ENCODE measurements at regions not wholly inside any gene's neighbourhood (a gene's known extent, or its start where the extent isn't known, plus 50 kb on each side); places are given as distances from the start of the nearest gene placed in this dataset.

GRCh38 chr14:101616202-101616601 is 54.9 kb downstream of the DIO3 start:
- no peak for DNase-seq (ENCODE audit: low read depth)
- no peak overlapping the region for H3K4me3 ChIP-seq (ENCODE audit: low read length)

GRCh38 chr14:101619484-101619883 is 58.2 kb downstream of the DIO3 start:
- no peak for DNase-seq (ENCODE audit: low read depth)
- no peak overlapping the region for H3K4me3 ChIP-seq (ENCODE audit: low read length)
- no peak for TF ChIP-seq CTCF (conservative IDR thresholded peaks at IDR 0.05; ENCODE audit: low read length)

More at GRCh38 chr14:101616202-101616601, 54.9 kb downstream of the DIO3 start:
- no peak for TF ChIP-seq CTCF (conservative IDR thresholded peaks at IDR 0.05; ENCODE audit: low read length)

- TF ChIP-seq CTCF (conservative IDR thresholded peaks at IDR 0.05; ENCODE audit: low read length): no peak
- H3K4me3 ChIP-seq (ENCODE audit: low read length): no peak overlapping the region
- DNase-seq (ENCODE audit: low read depth): no peak
These were observed 58.9 kb downstream of the DIO3 start for GRCh38 chr14:101620031-101620788.

DNA sequence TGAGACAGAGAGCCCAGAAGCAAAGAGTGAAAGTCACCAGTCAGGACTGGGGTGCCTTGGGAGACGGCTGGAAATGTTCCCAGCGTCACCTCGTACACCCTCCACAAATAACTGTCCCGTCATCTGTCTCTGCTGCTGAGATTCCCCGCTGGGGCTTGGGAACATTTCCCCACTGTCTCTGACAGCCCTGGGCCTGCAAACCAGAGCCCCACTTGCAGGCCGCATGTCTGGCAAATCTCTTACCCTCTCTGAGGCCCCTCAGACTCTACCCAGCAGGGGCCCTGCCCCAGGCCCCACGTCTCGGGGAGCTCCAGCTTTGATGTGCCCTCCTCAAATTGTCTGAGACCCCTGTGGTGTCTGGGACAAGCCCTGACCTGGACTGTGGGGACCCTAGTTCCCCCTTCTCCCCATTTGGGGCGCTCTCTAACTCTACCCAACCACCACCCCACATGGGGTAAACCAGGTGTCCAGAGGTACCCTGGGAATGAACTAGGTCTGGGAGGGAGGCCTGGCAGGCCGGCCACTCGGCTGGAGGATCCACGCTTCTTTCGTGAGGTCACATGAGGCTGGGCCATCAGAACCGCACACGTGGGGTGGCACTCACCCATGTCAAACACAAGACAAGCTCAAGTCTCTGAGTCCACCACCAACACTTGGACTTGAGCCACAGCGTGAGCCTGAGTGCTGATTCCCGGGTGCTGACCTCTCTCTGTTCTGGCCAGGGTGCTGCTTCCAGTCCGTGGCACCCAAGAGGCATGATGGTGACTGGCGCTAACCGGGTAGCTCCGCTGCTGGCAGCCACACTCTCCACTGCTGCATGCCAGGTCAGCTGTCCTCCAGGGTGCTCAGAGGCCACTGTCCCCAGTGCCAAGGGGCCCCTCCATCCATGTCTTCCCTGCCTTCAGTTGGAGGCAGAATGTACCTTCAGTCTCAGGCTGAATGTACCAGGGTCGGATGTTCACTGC is 59.8 kb downstream of the DIO3 start:
- DNase-seq (ENCODE audit: low read depth): no peak
- H3K4me3 ChIP-seq (ENCODE audit: low read length): no peak overlapping the region
- TF ChIP-seq CTCF (conservative IDR thresholded peaks at IDR 0.05; ENCODE audit: low read length): no peak

- TF ChIP-seq CTCF (conservative IDR thresholded peaks at IDR 0.05; ENCODE audit: low read length): no peak
- no peak overlapping the region for H3K4me3 ChIP-seq (ENCODE audit: low read length)
- no peak for DNase-seq (ENCODE audit: low read depth)
These were observed 61.2 kb downstream of the DIO3 start for GRCh38 chr14:101622251-101623076.

GRCh38 chr14:101623077-101623372 is 61.7 kb downstream of the DIO3 start:
- H3K4me3 ChIP-seq (ENCODE audit: low read length): no peak overlapping the region
- DNase-seq (ENCODE audit: low read depth): no peak
- no peak for TF ChIP-seq CTCF (conservative IDR thresholded peaks at IDR 0.05; ENCODE audit: low read length)
